HG02759 (cell line): ENCODE measurements at regions not wholly inside any gene's neighbourhood (a gene's known extent, or its start where the extent isn't known, plus 50 kb on each side); places are given as distances from the start of the nearest gene placed in this dataset.

Experiments used
- ATAC-seq: cut with Tn5 transposase; IDR thresholded peaks from one replicate; pipeline ENCODE4 v1.9.1; 2021; ENCODE audit warnings: mild to moderate bottlenecking, moderate library complexity; ENCODE audit not compliant: unreplicated experiment

GRCh38 chr15:36364377-36364776 is 215.0 kb upstream of the CDIN1 start:
- no peak for ATAC-seq

GRCh38 chr15:36365963-36366362 is 213.5 kb upstream of the CDIN1 start:
- no peak for ATAC-seq

- ATAC-seq: no peak
These were observed 209.2 kb upstream of the CDIN1 start for GRCh38 chr15:36370051-36370730.

- no peak for ATAC-seq
These were observed 208.7 kb upstream of the CDIN1 start for GRCh38 chr15:36370731-36371112.

GRCh38 chr15:36371509-36371908 is 207.9 kb upstream of the CDIN1 start:
- ATAC-seq: no peak

- ATAC-seq: no peak
These were observed 206.5 kb upstream of the CDIN1 start for GRCh38 chr15:36372968-36373367.

- ATAC-seq: no peak
These were observed 205.9 kb upstream of the CDIN1 start for GRCh38 chr15:36373550-36373949.

- ATAC-seq: no peak
These were observed 190.3 kb upstream of the CDIN1 start for GRCh38 chr15:36389107-36389506.

GRCh38 chr15:36390491-36390890 is 188.9 kb upstream of the CDIN1 start:
- no peak for ATAC-seq

GRCh38 chr15:36392676-36393266 is 186.7 kb upstream of the CDIN1 start:
- no peak for ATAC-seq

GRCh38 chr15:36398212-36398611 is 181.2 kb upstream of the CDIN1 start:
- no peak for ATAC-seq

GRCh38 chr15:36399276-36399675 is 180.2 kb upstream of the CDIN1 start:
- ATAC-seq: no peak

- ATAC-seq: no peak
These were observed 178.4 kb upstream of the CDIN1 start for GRCh38 chr15:36400936-36401585.

- no peak for ATAC-seq
These were observed 177.8 kb upstream of the CDIN1 start for GRCh38 chr15:36401586-36401966.

- ATAC-seq: no peak
These were observed 176.1 kb upstream of the CDIN1 start for GRCh38 chr15:36403351-36403750.

- ATAC-seq: no peak
These were observed 173.1 kb upstream of the CDIN1 start for GRCh38 chr15:36406366-36406765.

- no peak for ATAC-seq
These were observed 172.5 kb upstream of the CDIN1 start for GRCh38 chr15:36406911-36407310.

- no peak for ATAC-seq
These were observed 171.8 kb upstream of the CDIN1 start for GRCh38 chr15:36407647-36408046.

GRCh38 chr15:36409819-36410218 is 169.6 kb upstream of the CDIN1 start:
- ATAC-seq: no peak

GRCh38 chr15:36414670-36415069 is 164.8 kb upstream of the CDIN1 start:
- no peak for ATAC-seq

- ATAC-seq: no peak
These were observed 163.8 kb upstream of the CDIN1 start for GRCh38 chr15:36415643-36416042.

- no peak for ATAC-seq
These were observed 156.8 kb upstream of the CDIN1 start for GRCh38 chr15:36422631-36423030.
